Suppressor macrophage treated with lipopolysaccharide for 4 hours (primary cell): ENCODE measurements at regions not wholly inside any gene's neighbourhood (a gene's known extent, or its start where the extent isn't known, plus 50 kb on each side); places are given as distances from the start of the nearest gene placed in this dataset.
A peak's percentile ranks its signal among the peaks of the same experiment; 100 is the strongest.
"Not testable (repeated sequence)": the region's sequence is repeated elsewhere in the genome, so short reads cannot be mapped to it uniquely, and the experiment has no call there.

Experiments used
- DNase-seq: peaks from one replicate; pipeline ENCODE4 v3.0.0-alpha.2; 2020

DNA sequence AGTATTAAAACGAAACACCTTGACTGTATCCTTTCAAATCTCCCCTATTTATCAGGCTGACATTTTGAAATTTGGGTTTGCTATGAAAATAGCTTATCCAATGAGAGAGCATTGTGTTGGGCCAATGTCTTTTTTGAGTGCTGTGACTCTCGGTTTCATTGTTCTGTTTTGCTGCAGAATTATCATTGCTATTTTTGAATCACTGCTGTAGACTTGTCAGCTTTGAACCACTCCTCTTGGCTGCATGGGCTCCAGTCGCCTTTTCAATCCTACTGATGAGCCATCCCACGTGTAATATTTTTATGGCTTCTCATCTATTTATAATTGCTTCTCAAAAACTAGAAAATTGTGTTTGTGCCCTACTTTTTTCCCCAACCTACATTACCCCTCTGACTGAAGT lies 322.8 kb downstream of the LNPK start:
- no peak for DNase-seq

DNA sequence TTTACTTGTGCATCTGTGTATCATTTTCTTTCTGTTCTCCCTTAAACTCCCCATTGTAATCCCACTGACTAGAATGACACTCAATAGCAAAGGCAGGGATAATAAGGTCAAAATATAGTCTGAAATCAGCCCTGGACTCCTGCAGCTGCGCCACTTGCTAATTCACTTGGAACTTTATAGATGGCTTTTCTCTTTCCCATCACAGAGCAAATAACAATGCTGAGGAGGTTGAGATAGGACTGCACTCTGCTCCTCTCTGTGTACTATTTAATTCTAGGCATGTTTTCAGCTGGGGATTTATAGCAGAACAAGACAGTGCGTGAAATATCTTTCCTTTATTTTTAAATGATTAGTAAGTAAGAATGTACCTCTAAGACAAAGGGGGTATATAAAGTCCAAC lies 324.2 kb downstream of the LNPK start:
- no peak for DNase-seq

DNA sequence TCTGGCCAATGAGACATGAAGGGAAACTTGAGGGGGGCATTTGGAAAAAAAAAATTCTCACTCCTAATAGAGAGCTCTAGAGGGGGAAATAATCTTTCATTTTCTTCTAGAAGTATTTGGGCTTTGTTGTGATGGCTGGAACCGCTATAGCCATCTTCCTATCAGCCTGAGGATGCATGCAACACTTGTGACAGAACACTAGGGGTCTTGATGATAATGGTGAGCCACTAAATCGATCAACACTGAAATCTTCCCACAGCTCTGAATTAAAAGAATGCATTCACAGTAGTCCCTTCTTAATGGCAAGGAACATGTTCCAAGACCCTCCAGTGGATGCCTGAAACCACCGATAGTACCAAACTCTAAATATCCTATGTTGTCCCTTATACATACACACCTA lies 325.3 kb downstream of the LNPK start:
- DNase-seq: no peak

DNA sequence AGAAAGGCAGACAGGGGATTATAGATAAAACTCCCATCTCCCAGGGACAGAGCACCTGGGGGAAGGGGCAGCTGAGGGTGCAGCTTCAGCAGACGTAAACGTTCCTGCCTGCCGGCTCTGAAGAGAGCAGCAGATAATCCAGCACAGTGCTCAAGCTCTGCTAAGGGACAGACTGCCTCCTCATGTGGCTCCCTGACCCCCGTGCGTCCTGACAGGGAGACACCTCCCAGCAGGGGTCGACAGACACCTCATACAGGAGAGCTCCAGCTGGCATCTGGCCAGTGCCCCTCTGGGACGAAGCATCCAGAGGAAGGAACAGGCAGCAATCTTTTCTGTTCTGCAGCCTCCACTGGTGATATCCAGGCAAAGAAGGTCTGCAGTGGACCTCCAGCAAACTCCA lies 333.3 kb downstream of the LNPK start:
- not testable (repeated sequence) for DNase-seq

DNA sequence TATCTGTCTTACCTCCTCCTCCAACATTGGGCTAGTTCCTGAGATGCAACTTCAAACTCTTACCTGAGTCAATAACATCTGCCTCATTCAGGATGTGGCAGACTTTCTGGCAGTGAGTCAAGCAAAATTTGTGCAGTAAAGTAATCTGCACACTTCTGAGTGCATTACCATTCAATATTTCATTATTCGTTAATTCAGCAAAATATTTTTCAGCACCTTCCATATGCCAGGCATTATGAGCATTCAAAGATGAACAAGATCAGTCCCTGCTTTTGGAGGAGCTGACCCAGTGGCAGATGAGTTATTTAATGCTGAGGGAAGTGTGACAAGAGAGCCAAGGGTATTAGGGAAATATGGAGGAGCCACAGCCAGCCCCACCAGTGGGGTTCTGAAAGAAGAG lies 339.7 kb downstream of the LNPK start:
- DNase-seq: no peak

DNA sequence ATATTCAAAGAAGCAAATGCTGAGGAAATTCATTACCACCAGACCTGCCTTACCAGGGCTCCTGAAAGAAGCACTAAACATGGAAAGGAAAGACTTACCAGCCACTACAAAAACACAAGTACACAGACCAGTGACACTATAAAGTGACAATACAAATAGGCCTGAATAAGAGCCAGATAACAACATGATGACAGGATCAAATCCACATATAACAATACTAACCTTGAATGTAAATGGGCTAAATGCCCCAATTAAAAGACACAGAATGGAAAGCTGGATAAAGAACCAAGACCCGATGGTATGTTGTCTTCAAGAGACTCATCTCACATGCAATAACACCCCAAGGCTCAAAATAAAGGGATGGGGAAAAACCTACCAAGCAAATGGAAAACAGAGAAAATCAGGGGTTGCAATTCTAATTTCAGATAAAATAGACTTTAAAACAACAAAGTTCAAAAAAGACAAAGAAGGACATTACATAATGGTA lies 353.4 kb downstream of the LNPK start:
- DNase-seq: no peak

DNA sequence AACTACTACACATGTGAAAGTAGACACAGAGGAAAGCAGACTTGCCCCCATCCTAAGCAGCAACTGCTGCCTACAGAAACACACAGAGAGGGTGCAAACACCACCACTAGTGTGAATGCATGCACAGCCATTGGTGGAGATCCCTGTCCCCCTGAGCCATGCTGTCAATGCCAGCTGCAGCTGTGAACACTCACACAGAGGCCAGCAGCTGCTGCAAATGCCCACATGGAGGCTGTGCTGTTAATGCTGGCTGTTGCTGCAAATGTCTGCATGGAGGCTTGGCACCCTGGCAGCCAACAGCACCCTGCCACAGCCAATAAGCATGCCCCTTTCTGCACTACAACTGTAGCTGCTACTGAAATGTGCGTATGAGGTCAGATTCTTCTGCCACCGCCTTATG lies 355.0 kb downstream of the LNPK start:
- DNase-seq: no peak

DNA sequence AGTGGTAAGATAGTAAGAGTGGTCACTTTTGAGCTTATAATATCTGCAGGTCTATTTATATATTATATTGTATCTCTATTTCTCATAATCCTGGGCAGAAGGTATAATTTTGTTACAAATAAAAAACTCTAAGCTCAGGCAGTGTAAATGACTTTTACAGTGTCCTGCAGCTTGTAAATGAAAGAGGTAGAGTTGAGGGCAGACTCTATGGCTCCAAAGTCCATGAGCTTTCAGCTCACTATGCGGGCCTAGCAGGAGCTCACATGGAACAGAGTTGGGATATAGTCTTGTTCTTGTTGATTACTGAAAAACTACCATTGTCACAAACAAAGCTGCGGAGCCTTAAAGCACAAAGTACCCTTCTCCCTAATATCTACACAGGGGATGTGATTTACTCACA lies 361.4 kb downstream of the LNPK start:
- no peak for DNase-seq

DNA sequence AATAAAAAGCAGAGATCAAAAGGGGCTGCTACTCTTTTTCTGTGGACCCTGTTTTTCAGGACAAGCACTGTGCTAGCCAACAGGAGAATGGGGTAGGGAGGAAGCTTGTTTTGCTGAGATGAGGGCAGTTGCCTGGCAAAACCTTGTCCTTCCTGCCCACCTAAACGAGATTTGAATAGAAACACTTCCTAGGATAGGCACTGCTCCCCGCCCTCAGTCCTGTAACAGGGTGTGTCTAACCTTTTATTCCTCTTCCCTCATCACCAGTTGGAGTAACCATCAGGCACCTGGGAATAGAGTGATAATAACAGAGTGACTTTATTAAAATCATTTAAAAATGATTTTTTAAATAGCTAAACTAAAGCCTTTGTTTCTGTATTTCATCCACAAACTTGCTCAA lies 368.8 kb downstream of the LNPK start:
- no peak for DNase-seq

DNA sequence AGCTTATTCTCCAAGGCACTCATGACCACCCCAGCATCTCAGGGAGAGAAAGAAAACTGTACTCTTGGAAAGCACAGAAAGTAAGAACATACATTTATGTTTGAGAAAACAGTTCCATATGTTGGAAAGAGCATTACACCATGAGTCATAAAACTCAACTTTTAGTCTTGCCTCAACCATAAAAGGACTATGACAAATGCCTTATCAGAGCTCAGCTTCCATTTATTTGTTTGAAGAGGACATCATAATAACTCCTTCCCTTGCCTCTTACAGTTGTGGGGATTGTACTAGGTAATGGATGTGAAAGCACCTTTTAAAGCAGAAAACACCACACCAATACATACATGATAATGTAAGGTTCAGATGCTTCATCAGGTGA lies 370.8 kb downstream of the LNPK start:
- DNase-seq: no peak

DNA sequence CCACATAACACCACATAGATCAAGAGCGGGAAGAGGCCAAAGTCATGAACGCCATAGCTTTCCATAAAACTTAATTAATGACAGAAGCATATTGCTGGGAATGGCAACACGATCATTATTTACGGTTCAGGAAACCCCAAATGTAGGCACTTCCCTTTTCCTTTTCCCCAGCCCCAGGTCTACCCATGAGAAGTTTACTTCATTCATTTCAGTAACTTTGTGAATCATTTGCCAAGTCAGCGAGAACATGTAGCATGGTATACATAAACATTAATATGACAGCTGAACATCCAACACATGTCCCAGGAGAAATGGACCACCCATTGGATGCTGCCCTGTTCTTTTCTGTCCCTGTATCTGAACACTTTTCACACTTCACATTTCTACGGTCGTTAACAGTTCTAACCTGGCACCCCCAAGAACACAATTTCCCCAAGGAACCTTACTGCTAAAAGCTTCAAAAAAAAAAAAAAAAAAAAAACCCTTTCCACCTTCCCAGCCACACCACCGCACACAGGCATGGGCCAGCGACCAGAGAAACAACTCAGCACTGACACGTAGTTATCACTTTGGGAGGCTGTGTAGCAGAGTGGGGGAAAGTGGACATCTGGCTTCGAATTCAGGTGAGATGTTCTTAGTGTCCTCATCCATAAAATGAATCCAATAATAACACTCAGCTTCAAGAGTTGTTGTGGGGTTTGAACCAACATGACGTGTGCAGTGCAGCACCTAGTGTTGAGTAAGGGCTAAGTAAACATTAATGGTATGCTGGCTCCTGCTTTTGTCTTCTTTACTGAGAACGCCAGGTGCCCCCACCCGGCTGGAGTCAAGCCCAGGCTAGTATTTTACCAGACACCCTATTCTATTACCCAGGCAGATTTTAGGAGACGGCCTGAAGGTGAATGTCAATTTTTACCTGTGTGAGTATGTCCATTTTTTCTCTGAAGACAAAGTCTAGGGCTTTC lies 371.5 kb downstream of the LNPK start:
- peak; percentile 44 for DNase-seq

DNA sequence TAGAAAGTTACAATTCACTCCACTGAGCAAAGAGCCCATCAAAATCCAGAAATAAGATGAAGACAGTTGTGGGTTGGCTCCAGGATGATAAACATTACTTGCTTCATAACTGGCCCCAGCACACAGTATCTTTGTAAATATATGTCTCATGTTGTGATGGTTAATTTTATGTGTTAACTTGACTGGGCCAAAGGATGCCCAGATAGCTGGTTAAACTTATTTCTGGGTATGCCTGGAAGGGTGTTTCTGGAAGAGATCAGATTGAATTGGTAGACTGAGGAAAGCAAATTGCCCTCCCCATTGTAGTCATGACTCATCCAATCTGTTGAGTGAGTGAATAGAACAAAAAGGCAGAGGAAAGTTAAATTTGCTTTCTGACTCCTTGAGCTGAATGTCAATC lies 373.8 kb downstream of the LNPK start:
- DNase-seq: no peak

DNA sequence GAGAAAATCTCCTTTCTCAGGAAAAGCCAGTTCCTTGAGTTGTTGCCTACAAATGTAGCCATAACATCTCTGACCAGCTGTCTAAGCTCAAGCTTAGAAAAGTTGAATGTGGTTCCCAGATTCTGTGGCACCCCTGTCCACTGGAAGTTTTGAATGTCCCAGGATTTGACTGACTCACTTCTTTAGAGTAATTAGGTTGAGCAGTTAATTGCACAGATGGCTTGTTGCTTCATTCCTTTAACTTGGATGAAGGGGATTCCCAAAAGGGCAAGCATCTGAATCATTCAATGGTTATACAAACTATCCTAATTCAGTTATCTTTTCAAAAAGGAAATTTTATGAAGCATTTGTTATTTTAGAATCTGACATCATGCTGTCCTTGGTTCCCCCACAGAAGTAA lies 374.7 kb downstream of the LNPK start:
- peak; percentile 45 for DNase-seq

DNA sequence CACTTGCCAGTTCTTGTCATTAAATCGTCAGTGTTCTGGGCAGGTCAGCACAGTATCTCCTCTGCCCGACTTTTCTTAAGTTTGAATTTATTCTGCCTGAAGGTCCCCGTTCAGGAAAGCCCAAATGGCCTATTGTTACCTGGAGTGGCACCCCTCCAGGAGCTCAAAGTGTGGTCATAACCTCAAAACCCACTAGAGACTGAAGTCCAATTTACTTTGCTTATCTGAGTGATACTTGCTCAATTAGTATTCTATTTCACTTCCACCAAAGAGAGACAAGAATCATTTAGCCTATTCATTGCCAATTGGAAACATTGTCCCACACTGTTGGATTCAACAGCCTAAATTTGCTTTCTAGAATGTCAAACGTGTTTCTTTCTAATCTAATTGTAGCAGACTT lies 375.3 kb downstream of the LNPK start:
- DNase-seq: no peak

DNA sequence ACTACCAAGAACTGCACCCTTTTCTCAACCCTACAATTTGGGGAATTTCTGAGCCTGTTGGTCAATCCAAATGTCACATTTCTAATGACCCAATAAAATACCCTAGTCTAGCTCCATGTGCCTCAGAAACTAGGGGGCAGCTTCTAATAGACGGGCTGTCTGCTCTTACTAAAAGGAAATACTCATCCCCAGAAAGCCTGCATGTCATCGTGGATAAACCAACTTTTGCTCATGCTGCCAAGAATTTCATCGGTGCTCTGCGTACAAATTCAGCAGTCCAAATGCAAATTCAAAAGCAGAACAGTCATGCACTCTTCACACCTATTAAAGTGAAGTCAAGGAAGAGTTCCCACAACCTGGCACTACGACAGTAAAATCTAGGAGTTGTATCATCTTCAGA lies 377.3 kb downstream of the LNPK start:
- DNase-seq: peak; percentile 12

DNA sequence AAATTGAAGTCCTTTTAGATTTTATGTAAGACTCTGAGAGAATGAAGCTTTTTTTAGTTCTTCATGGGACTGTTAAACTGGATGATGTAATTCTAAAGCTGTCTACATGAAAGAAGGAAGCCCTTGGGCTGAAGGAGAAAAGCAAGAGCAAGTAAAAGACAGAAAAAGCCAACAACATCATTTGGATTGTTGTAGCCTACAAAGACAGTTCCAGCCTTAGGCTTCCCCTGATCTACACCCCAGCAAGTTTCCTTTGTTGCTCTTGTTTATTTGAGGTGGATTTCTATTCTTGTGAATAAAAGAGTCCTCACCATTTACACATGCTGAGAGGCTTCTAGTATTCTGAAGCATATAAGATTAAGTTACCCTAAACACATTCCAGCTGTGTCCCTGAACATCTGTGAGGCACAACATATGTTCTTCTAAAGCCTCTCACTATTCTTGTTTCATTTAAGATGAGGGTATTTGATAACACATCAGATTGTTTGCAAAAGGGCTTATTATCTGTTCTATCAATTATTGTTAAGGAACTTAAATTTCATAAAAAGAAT lies 377.8 kb downstream of the LNPK start:
- DNase-seq: no peak

DNA sequence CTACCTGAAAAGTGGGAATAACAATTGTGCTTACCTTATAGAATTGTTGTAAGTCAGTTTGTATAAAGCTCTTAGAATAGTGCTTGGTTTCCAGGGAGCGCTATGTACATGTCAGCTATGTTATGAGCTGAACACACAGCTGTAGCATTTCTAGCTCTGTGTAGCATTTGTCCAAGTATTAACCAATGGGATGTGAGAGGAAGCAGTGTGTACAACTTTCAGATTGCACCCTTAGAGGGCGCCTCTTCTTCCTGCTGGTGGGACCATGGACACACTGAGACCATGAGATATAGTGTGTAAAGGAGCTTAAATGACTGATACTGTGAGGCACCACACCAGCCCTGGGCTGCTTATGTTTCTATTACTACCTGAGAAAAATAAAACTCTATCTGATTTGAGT lies 380.2 kb downstream of the LNPK start:
- DNase-seq: no peak

DNA sequence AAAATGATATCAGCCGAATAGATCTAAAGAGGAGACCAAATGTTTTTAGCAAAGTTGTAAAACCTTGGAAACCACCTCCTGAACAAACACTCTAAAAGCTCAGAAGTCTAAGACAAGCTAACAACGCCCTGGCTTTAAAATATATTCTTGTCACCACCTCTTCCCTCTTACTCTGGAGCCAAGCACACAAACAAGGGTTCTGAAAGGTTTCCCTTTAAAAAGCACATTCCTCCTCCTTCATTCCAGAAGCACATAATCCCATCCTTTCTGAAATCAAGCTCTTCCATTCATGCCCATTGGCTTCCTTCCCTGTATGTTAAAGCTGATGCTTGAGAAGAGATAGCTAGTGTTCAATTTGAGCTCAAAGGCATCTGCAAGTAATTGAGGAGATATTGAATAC lies 382.0 kb downstream of the LNPK start:
- DNase-seq: no peak

DNA sequence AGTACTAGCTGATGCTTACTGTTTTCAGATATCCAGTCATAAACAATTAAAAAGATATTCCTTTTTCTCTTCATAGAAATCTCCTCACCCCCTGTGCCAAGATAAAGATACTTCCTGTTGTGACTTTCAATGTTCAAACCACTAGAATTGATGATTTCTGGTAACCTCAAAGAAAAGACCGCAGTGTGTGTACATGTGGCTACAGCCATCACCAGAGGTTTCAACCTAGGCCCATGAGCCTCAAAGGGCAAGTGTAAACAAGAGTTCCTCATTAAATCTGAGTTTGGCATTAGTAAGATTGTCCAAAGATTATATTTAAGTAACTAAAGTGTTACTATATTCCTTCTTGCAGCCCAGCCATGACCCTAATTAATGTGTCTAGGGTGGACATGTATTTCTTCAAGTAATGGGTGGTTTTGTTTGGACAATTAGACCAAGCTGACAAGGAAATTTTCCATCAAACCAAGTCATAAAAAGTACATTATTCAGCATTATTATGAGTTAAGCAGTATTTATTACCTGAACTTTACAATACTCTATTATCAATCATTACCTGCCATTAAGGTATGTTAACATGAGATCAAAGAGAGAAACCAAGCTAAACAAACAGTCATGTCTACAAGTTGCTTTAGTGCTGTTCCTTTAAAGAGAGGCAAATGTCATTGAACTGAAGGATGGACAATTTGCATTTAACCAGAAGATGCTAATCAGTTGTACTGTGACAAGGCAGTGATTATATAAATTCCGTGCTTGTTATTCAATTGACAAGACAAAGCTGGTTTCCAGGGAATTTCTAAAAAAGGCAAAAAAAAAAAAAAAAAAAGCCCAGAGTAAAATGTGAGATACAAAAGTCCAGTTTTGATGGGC lies 382.7 kb downstream of the LNPK start:
- no peak for DNase-seq

DNA sequence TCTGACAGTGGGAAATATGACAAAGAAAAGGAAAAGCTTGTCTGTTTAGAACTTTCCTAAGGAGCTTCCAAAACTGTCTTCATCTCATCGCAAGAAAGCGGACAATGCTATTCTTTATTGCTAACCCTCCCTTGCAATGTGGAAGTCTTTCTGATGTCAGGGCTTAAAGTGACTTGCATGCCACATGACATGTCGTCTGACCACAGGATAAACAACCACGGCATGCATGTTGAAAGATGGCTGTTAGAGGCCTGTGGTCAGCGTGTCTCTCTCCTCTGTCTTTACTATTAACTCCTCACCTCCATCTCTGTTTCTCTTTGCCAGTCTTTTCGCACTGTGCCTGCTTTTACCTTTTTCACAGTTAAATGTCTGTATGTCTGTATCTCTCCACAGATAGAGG lies 389.8 kb downstream of the LNPK start:
- DNase-seq: no peak

DNA sequence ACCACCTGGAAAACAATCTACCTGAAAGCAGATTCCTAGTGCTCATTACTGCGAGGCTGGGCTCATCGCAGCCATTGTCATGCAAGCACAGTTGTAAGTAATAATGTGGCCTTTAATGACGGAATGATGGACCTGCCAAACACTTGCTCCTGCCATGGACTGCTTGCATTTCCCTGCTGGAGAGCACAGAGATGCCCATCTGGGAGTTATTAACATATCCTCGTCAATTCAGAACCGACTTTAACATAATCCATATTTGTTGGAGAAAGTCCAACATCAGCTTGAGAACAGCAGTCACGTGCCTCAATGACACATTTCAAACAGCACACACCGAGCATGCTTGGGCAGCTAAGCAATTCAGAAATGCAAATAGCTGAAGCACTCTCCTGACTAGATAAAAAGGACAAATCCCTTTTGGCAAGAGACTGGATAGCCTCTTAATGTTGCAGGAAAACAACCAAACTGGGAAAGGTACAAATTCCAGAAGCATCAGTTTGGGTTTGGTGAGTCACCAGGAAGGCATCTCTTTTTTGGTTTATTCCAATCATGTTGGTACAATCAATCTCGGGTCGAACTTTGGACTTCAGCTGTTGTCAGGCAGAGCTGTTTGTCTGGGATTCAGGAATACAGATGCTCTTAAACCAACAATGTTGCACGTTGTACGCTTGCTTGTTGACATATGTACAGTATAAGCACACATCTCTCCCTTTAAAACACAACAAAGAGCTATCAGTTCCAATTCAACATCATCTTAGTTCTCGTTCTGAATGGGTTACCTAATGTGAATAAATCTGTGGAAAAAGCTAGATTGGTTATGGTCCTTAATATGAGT lies 395.8 kb downstream of the LNPK start:
- no peak for DNase-seq

DNA sequence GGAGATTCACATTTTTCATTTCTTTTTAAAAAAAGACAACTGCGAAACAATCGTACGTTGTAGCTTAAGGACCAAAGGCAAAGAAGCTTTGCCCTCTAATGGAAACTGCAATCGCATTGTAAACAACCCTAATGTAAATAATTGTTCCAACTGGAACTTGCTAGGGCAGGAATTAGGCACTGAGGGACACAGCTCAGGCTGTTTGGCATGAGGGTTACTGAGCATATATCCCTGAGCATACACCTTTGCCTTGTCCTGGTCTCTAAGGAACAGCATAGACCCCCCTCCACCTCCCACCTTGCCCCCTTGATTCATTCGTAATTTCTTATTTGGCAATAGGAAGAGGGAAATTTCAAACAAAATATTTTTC lies 396.4 kb downstream of the LNPK start:
- DNase-seq: no peak

DNA sequence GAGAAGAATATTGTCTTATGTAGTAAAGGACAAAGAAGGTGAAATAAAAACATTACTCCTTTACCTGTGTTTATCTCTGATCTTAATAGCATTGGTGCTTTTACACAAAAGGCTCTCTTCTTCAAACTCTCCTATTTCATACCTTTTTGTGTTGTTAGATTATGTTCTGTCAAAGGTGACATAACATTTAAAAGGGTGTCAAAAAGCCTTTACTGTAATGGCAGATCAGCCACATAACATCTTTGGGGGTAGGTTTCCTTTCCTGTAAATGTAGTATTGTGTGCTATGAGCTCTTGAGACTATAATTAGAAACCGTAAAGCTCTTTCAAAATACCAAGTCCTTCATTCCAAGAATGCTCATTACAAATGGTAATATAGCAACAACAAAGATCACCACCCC lies 400.1 kb downstream of the LNPK start:
- DNase-seq: no peak
